Natural killer cell (primary cell): ENCODE measurements at regions not wholly inside any gene's neighbourhood (a gene's known extent, or its start where the extent isn't known, plus 50 kb on each side); places are given as distances from the start of the nearest gene placed in this dataset.

Experiments used
- ATAC-seq, 3 donors: fragments of 150-1000 bp in 2 of 3; fragments of 200-7000 bp in 1 of 3; cut with Tn5 transposase; 1 replicate in 1 of 3; 2 replicates in 2 of 3; pipeline ENCODE4 v1.10.0; 2021; ENCODE audit warnings: mild to moderate bottlenecking in 2 of 3, moderate library complexity in 2 of 3
- DNase-seq, 2 donors: peaks; one replicate each; pipeline versions ENCODE4 v3.0.0 to v3.0.0-alpha.2; 2013 to 2021; ENCODE audit warnings: mixed read lengths in 1 of 2
- H3K27ac ChIP-seq: one replicate; pipeline ENCODE4 v1.5.1; 2013; ENCODE audit warnings: mild to moderate bottlenecking, low read length
- H3K27me3 ChIP-seq: one replicate; pipeline ENCODE4 v1.6.1; 2013; ENCODE audit warnings: low read length; ENCODE audit not compliant: control insufficient read depth, insufficient read depth
- H3K36me3 ChIP-seq: one replicate; pipeline ENCODE4 v1.6.1; 2013; ENCODE audit warnings: low read length; ENCODE audit not compliant: control insufficient read depth, insufficient read depth
- H3K4me1 ChIP-seq: one replicate; pipeline ENCODE4 v1.6.1; 2013; ENCODE audit warnings: low read length; ENCODE audit not compliant: control insufficient read depth, insufficient read depth
- H3K4me3 ChIP-seq: one replicate; pipeline ENCODE4 v1.5.1; 2013; ENCODE audit warnings: low read length
- H3K9me3 ChIP-seq: one replicate; pipeline ENCODE4 v1.6.1; 2013; ENCODE audit warnings: low read length; ENCODE audit not compliant: control insufficient read depth, insufficient read depth
- H3K27ac Mint-ChIP-seq, 2 donors: one replicate each; pipeline ENCODE4 v1.8.0; 2022; ENCODE audit warnings: mild to moderate bottlenecking in 2 of 2, mixed read lengths in 2 of 2, moderate library complexity in 1 of 2
- H3K27me3 Mint-ChIP-seq, 2 donors: one replicate each; pipeline ENCODE4 v1.8.0; 2022; ENCODE audit warnings: low read depth in 2 of 2, mixed read lengths in 2 of 2
- H3K36me3 Mint-ChIP-seq: one replicate; pipeline ENCODE4 v1.8.0; 2022; ENCODE audit warnings: mixed read lengths
- H3K4me1 Mint-ChIP-seq, 2 donors: one replicate each; pipeline ENCODE4 v1.8.0; 2022; ENCODE audit warnings: mixed read lengths in 2 of 2
- H3K4me3 Mint-ChIP-seq: one replicate; pipeline ENCODE4 v1.8.0; 2022; ENCODE audit warnings: mild to moderate bottlenecking, moderate library complexity, mixed read lengths
- H3K9me3 Mint-ChIP-seq, 2 donors: one replicate each; pipeline ENCODE4 v1.8.0; 2022; ENCODE audit warnings: mixed read lengths in 2 of 2
- CTCF ChIP-seq: fragments of 200-600 bp; IDR thresholded peaks from one replicate; pipeline ENCODE4 v1.8.0; 2022; ENCODE audit warnings: antibody characterized with exemption
- WGBS: methylation state at CpG from one replicate; pipeline ENCODE4 v1.1.7; 2013; ENCODE audit warnings: missing lambda C conversion rate; ENCODE audit not compliant: insufficient coverage; 5-methylcytosine and 5-hydroxymethylcytosine counted together
- intact Hi-C: fragments of 100-400 bp; cut with micrococcal nuclease; formaldehyde crosslinking; loops from one replicate; pipeline ENCODE4 v1.14.2; 2022

- H3K27me3 ChIP-seq, result no peaks in the 10 kb centered on the region
- H3K36me3 Mint-ChIP-seq, result no peaks in the 10 kb centered on the region
- DNase-seq (no peak), ATAC-seq (no peak)
- H3K9me3 ChIP-seq, result no peaks in the 10 kb centered on the region
- peaks cover 0 to 6% of the 10 kb centered on the region in 2 donors for H3K4me1 Mint-ChIP-seq
- no peak overlapping the region for H3K27ac Mint-ChIP-seq
- H3K4me1 ChIP-seq, result peaks cover 5% of the 10 kb centered on the region
- intact Hi-C loops, result no loop called here
- H3K4me3 ChIP-seq, result no peak overlapping the region
- no peak overlapping the region for H3K27ac ChIP-seq
- no peak overlapping the region for H3K4me3 Mint-ChIP-seq
- 88% methylated on average over 5 of the region's 5 CpGs for WGBS
- no peak for TF ChIP-seq CTCF
- H3K27me3 Mint-ChIP-seq, result peaks cover 10% of the 10 kb centered on the region in 2 donors
- no peaks in the 10 kb centered on the region for H3K9me3 Mint-ChIP-seq
- no peaks in the 10 kb centered on the region for H3K36me3 ChIP-seq
Measured at GRCh38 chr1:87955038-87955437, 626.4 kb downstream of the LMO4 start.

- no peak for TF ChIP-seq CTCF
- DNase-seq (no peak), ATAC-seq (no peak)
- Histone ChIP-seq H3K4me1 (peaks cover 5% of the 10 kb centered on the region), H3K27ac (no peak overlapping the region), H3K27me3 (no peaks in the 10 kb centered on the region), H3K4me3 (no peak overlapping the region), H3K36me3 (no peaks in the 10 kb centered on the region), H3K9me3 (no peaks in the 10 kb centered on the region)
- Mint-ChIP-seq H3K9me3 (no peaks in the 10 kb centered on the region), H3K4me1 (peaks cover 0 to 6% of the 10 kb centered on the region in 2 donors), H3K27me3 (peaks cover 10% of the 10 kb centered on the region in 2 donors), H3K4me3 (no peak overlapping the region), H3K27ac (no peak overlapping the region), H3K36me3 (no peaks in the 10 kb centered on the region)
- 91% methylated on average over 6 of the region's 6 CpGs for WGBS
- intact Hi-C loops, result no loop called here
Measured at GRCh38 chr1:87956072-87956471, 627.4 kb downstream of the LMO4 start.

GRCh38 chr1:87956750-87957149, 628.1 kb downstream of the LMO4 start:
- WGBS, result no CpG with 5 or more reads among the region's 1 CpG
- peaks cover 0 to 6% of the 10 kb centered on the region in 2 donors for H3K4me1 Mint-ChIP-seq
- Histone ChIP-seq H3K4me1 (peaks cover 5% of the 10 kb centered on the region), H3K36me3 (no peaks in the 10 kb centered on the region), H3K4me3 (no peak overlapping the region), H3K27ac (no peak overlapping the region), H3K27me3 (no peaks in the 10 kb centered on the region), H3K9me3 (no peaks in the 10 kb centered on the region)
- no peak overlapping the region for H3K27ac Mint-ChIP-seq
- ATAC-seq (no peak), DNase-seq (no peak)
- no peak for TF ChIP-seq CTCF
- H3K4me3 Mint-ChIP-seq, result no peak overlapping the region
- H3K36me3 Mint-ChIP-seq, result no peaks in the 10 kb centered on the region
- peaks cover 10% of the 10 kb centered on the region in 2 donors for H3K27me3 Mint-ChIP-seq
- no peaks in the 10 kb centered on the region for H3K9me3 Mint-ChIP-seq
- intact Hi-C loops, result no loop called here

GRCh38 chr1:87957331-87957730, 628.7 kb downstream of the LMO4 start:
- DNase-seq (no peak), ATAC-seq (no peak)
- intact Hi-C loops, result no loop called here
- Histone ChIP-seq H3K36me3 (no peaks in the 10 kb centered on the region), H3K9me3 (no peaks in the 10 kb centered on the region), H3K27me3 (no peaks in the 10 kb centered on the region), H3K4me3 (no peak overlapping the region), H3K4me1 (peaks cover 5% of the 10 kb centered on the region), H3K27ac (no peak overlapping the region)
- Mint-ChIP-seq H3K27ac (no peak overlapping the region), H3K36me3 (no peaks in the 10 kb centered on the region), H3K4me3 (no peak overlapping the region), H3K27me3 (peaks cover 10% of the 10 kb centered on the region in 2 donors), H3K4me1 (peaks cover 0 to 6% of the 10 kb centered on the region in 2 donors), H3K9me3 (no peaks in the 10 kb centered on the region)
- WGBS, result 60% methylated on average over 1 of the region's 3 CpGs
- no peak for TF ChIP-seq CTCF
